KMS-11 (cell line): ENCODE measurements at regions not wholly inside any gene's neighbourhood (a gene's known extent, or its start where the extent isn't known, plus 50 kb on each side); places are given as distances from the start of the nearest gene placed in this dataset.

Source experiments
- H2AFZ ChIP-seq: fragments of 200-600 bp; sonication (generic); 2 replicates; pipeline ENCODE4 v1.6.1; 2016; ENCODE audit warnings: antibody characterized with exemption, mixed run types, low read depth
- H3K27ac ChIP-seq: fragments of 200-600 bp; sonication (generic); 2 replicates; pipeline ENCODE4 v1.6.1; 2016; ENCODE audit warnings: mild to moderate bottlenecking, mixed run types
- H3K27me3 ChIP-seq: fragments of 200-600 bp; sonication (generic); 2 replicates; pipeline ENCODE4 v1.6.1; 2017; ENCODE audit warnings: mild to moderate bottlenecking, low read depth, mixed run types, moderate library complexity; ENCODE audit not compliant: insufficient read depth
- H3K36me3 ChIP-seq: fragments of 200-600 bp; sonication (generic); 2 replicates; pipeline ENCODE4 v1.6.1; 2017; ENCODE audit warnings: mild to moderate bottlenecking, mixed run types; ENCODE audit not compliant: insufficient read depth
- H3K4me1 ChIP-seq: fragments of 200-600 bp; sonication (generic); 2 replicates; pipeline ENCODE4 v1.6.1; 2016; ENCODE audit warnings: mild to moderate bottlenecking, low read depth, mixed run types; ENCODE audit not compliant: poor library complexity, severe bottlenecking
- H3K4me2 ChIP-seq: fragments of 200-600 bp; sonication (generic); 2 replicates; pipeline ENCODE4 v1.7.0; 2016; ENCODE audit warnings: mild to moderate bottlenecking, mixed run types
- H3K4me3 ChIP-seq: fragments of 200-600 bp; sonication (generic); IDR thresholded peaks from 2 replicates; pipeline ENCODE4 v1.6.1; 2017; ENCODE audit warnings: low read depth, low read length, mixed read lengths; ENCODE audit not compliant: insufficient read depth
- H3K79me2 ChIP-seq: fragments of 200-600 bp; sonication (generic); 2 replicates; pipeline ENCODE4 v1.6.1; 2016; ENCODE audit warnings: low read depth, mixed run types; ENCODE audit not compliant: insufficient read depth
- H3K9ac ChIP-seq: fragments of 200-600 bp; sonication (generic); 2 replicates; pipeline ENCODE4 v1.6.1; 2016; ENCODE audit warnings: mild to moderate bottlenecking, mixed run types
- H4K20me1 ChIP-seq: fragments of 200-600 bp; sonication (generic); 2 replicates; pipeline ENCODE4 v1.6.1; 2016; ENCODE audit warnings: mild to moderate bottlenecking, mixed run types; ENCODE audit not compliant: insufficient read depth
- CTCF ChIP-seq: fragments of 200-600 bp; sonication (generic); conservative IDR thresholded peaks from 2 replicates; pipeline ENCODE4 v1.6.1; 2017; ENCODE audit warnings: low read depth, mild to moderate bottlenecking, antibody characterized with exemption, low read length, moderate library complexity, mixed read lengths

GRCh38 chr2:199685669-199686068 lies 165.3 kb downstream of the FTCDNL1 start:
- H3K9ac ChIP-seq: no peak overlapping the region
- H3K4me2 ChIP-seq: no peak overlapping the region
- no peaks in the 10 kb centered on the region for H3K79me2 ChIP-seq
- no peak for TF ChIP-seq CTCF
- H4K20me1 ChIP-seq: no peaks in the 10 kb centered on the region
- no peak overlapping the region for H2AFZ ChIP-seq
- no peak overlapping the region for H3K4me3 ChIP-seq
- H3K4me1 ChIP-seq: no peaks in the 10 kb centered on the region
- H3K27ac ChIP-seq: no peak overlapping the region
- H3K27me3 ChIP-seq: no peaks in the 10 kb centered on the region
- no peaks in the 10 kb centered on the region for H3K36me3 ChIP-seq

GRCh38 chr2:199684832-199685231 lies 166.2 kb downstream of the FTCDNL1 start:
- no peak overlapping the region for H2AFZ ChIP-seq
- H3K36me3 ChIP-seq: no peaks in the 10 kb centered on the region
- no peaks in the 10 kb centered on the region for H3K4me1 ChIP-seq
- no peaks in the 10 kb centered on the region for H3K79me2 ChIP-seq
- H3K27me3 ChIP-seq: no peaks in the 10 kb centered on the region
- no peaks in the 10 kb centered on the region for H4K20me1 ChIP-seq
- H3K4me3 ChIP-seq: no peak overlapping the region
- no peak overlapping the region for H3K9ac ChIP-seq
- no peak for TF ChIP-seq CTCF
- H3K27ac ChIP-seq: no peak overlapping the region
- H3K4me2 ChIP-seq: no peak overlapping the region

- Histone ChIP-seq H3K4me1 (no peaks in the 10 kb centered on the region), H3K27me3 (no peaks in the 10 kb centered on the region), H4K20me1 (no peaks in the 10 kb centered on the region), H3K79me2 (no peaks in the 10 kb centered on the region), H3K4me3 (no peak overlapping the region), H2AFZ (no peak overlapping the region), H3K27ac (no peak overlapping the region), H3K4me2 (no peak overlapping the region), H3K9ac (no peak overlapping the region), H3K36me3 (no peaks in the 10 kb centered on the region)
- TF ChIP-seq CTCF: no peak; the same call in 1 of the 2 replicates
Measured at GRCh38 chr2:199684168-199684567, 166.8 kb downstream of the FTCDNL1 start.

- Histone ChIP-seq H2AFZ (no peak overlapping the region), H3K9ac (no peak overlapping the region), H3K27ac (no peak overlapping the region), H3K4me3 (no peak overlapping the region), H3K79me2 (no peaks in the 10 kb centered on the region), H3K27me3 (no peaks in the 10 kb centered on the region), H3K4me2 (no peak overlapping the region), H4K20me1 (no peaks in the 10 kb centered on the region), H3K4me1 (no peaks in the 10 kb centered on the region), H3K36me3 (no peaks in the 10 kb centered on the region)
- TF ChIP-seq CTCF: no peak
Measured at GRCh38 chr2:199682001-199682400, 169.0 kb downstream of the FTCDNL1 start.
